PC-3 (cell line): ENCODE measurements at regions not wholly inside any gene's neighbourhood (a gene's known extent, or its start where the extent isn't known, plus 50 kb on each side); places are given as distances from the start of the nearest gene placed in this dataset.

Experiments
- ATAC-seq: fragments of 200-7000 bp; cut with Tn5 transposase; 2 replicates; pipeline ENCODE4 v1.9.1; 2020; ENCODE audit warnings: mild to moderate bottlenecking, moderate library complexity
- BruUV-seq: library from RNA; stranded (reverse); fragments of 400-500 nt; replicated peaks from 2 replicates; lab custom pipeline; 2021; lab: Mats Ljungman, UMichigan
- CTCF ChIA-PET: fragments of 300-600 bp; sonication (Branson Sonifier 250); formaldehyde crosslinking; loops from one replicate; lab custom pipeline; 2022; ENCODE audit warnings: antibody characterized with exemption; lab: Charles Lee
- POLR2A ChIA-PET: fragments of 300-600 bp; sonication (Branson Sonifier 250); formaldehyde crosslinking; loops from one replicate; lab custom pipeline; 2022; ENCODE audit warnings: antibody characterized with exemption; ENCODE audit not compliant: unreplicated experiment; lab: Charles Lee
- DNase-seq: peaks from one replicate; pipeline ENCODE4 v3.0.0-alpha.2; 2015
- H2AFZ ChIP-seq: fragments of 300-600 bp; sonication (generic); 2 replicates; pipeline ENCODE4 v1.6.0; 2016; ENCODE audit warnings: antibody characterized with exemption, low read length
- H3F3A ChIP-seq: fragments of 300-600 bp; sonication (generic); one replicate; pipeline ENCODE4 v1.6.0; 2017; ENCODE audit warnings: antibody characterized with exemption, low read length, control low read depth, mild to moderate bottlenecking; ENCODE audit not compliant: unreplicated experiment
- H3K27ac ChIP-seq: fragments of 300-600 bp; sonication (generic); 2 replicates; pipeline ENCODE4 v1.5.1; 2016; ENCODE audit warnings: mild to moderate bottlenecking, low read length
- H3K27me3 ChIP-seq: fragments of 300-600 bp; sonication (generic); 2 replicates; pipeline ENCODE4 v1.6.1; 2016; ENCODE audit warnings: low read length, mixed read lengths
- H3K36me3 ChIP-seq: fragments of 300-600 bp; sonication (generic); 2 replicates; pipeline ENCODE4 v1.6.1; 2016; ENCODE audit warnings: low read depth, mixed run types, low read length, mixed read lengths
- H3K4me1 ChIP-seq: fragments of 300-600 bp; sonication (generic); 2 replicates; pipeline ENCODE4 v1.5.1; 2016; ENCODE audit warnings: low read length; ENCODE audit not compliant: insufficient read depth
- H3K4me2 ChIP-seq: fragments of 300-600 bp; sonication (generic); 2 replicates; pipeline ENCODE4 v1.6.0; 2016; ENCODE audit warnings: low read length
- H3K4me3 ChIP-seq: fragments of 300-600 bp; sonication (generic); 2 replicates; pipeline ENCODE4 v1.5.1; 2016; ENCODE audit warnings: mild to moderate bottlenecking, low read length, mixed read lengths
- H3K79me2 ChIP-seq: fragments of 300-600 bp; sonication (generic); 2 replicates; pipeline ENCODE4 v1.6.1; 2017; ENCODE audit warnings: low read length, mixed read lengths
- H3K9ac ChIP-seq: fragments of 300-600 bp; sonication (generic); 2 replicates; pipeline ENCODE4 v1.6.0; 2016; ENCODE audit warnings: mild to moderate bottlenecking, low read length
- H3K9me2 ChIP-seq: fragments of 300-600 bp; sonication (generic); replicated peaks from 2 replicates; pipeline ENCODE4 v1.6.1; 2016; ENCODE audit warnings: mixed run types, low read length, mixed read lengths
- H3K9me3 ChIP-seq: fragments of 300-600 bp; sonication (generic); 2 replicates; pipeline ENCODE4 v1.6.1; 2016; ENCODE audit warnings: low read length, mixed read lengths
- H4K20me1 ChIP-seq: fragments of 300-600 bp; sonication (generic); 2 replicates; pipeline ENCODE4 v1.6.1; 2016; ENCODE audit warnings: low read length, mixed read lengths
- EZH2 ChIP-seq: fragments of 300-600 bp; sonication (generic); IDR thresholded peaks from one replicate; pipeline ENCODE4 v1.6.1; 2017; ENCODE audit warnings: antibody characterized with exemption, mild to moderate bottlenecking, low read length; ENCODE audit not compliant: unreplicated experiment
- EZH2phosphoT487 ChIP-seq: fragments of 300-600 bp; sonication (generic); IDR thresholded peaks from 2 replicates; pipeline ENCODE4 v1.6.1; 2018; ENCODE audit warnings: mild to moderate bottlenecking, antibody characterized with exemption, low read length, borderline replicate concordance
- intact Hi-C: fragments of 100-400 bp; cut with micrococcal nuclease; formaldehyde crosslinking; loops from 2 replicates; pipeline ENCODE4 v1.9.0; 2023
- TF ChIP-seq, protein P1 (sequence below): fragments of 300-600 bp; sonication (generic); conservative IDR thresholded peaks from 2 replicates; pipeline ENCODE4 v1.5.1; 2017; ENCODE audit warnings: antibody characterized with exemption, low read depth, mild to moderate bottlenecking, low read length

DNA sequence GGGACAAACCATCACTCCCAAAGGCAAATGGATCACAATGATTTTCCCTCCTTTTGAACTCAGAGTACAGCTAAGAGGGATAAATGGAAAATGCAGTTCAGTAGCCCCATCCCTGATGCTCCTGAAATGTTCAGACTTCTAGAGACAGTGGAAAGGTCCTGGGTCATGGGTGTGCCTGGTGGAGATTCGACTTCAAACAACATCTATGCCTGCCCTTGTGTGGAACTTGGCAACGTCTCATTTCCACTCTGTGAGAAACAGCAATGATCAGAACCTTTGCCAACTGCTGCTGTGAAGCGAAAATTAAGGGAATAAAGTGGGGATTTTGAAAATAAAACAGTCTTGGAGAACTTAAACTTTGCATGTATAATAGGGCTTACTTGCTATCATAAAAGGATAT lies 778.1 kb downstream of the SEMA5A start:
- intact Hi-C loops = no loop called here

DNA sequence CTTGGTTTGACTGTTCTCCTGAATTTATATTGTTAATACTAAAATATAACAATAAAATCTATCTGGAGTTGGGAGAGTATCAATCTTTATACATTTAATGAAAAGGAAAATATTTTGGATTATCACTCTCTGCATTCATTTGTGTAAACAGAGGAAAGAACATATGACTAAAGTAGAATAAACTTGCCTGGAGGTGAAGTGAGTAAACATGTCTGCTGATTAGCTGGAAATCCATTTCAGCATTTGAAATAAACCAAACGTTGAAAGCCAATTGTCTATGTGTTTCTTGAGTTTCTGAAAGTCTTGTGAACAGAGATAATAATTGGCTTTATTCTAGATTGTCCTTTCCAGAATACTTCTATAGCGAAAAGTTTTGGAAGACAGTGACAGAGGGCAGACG lies 776.2 kb downstream of the SEMA5A start:
- Histone ChIP-seq H3K27ac (no peak overlapping the region), H3K4me2 (no peak overlapping the region), H2AFZ (no peak overlapping the region), H3K27me3 (no peaks in the 10 kb centered on the region), H3K9me3 (no peaks in the 10 kb centered on the region), H3K4me3 (no peak overlapping the region), H3F3A (no peaks in the 10 kb centered on the region), H3K79me2 (no peaks in the 10 kb centered on the region), H3K9me2 (peaks cover 4% of the 10 kb centered on the region; the same call in 1 of the 2 replicates), H3K9ac (no peak overlapping the region), H4K20me1 (no peaks in the 10 kb centered on the region), H3K36me3 (no peaks in the 10 kb centered on the region), H3K4me1 (peaks cover 10% of the 10 kb centered on the region)
- no peak for TF ChIP-seq EZH2
- TF ChIP-seq, protein P1, sequence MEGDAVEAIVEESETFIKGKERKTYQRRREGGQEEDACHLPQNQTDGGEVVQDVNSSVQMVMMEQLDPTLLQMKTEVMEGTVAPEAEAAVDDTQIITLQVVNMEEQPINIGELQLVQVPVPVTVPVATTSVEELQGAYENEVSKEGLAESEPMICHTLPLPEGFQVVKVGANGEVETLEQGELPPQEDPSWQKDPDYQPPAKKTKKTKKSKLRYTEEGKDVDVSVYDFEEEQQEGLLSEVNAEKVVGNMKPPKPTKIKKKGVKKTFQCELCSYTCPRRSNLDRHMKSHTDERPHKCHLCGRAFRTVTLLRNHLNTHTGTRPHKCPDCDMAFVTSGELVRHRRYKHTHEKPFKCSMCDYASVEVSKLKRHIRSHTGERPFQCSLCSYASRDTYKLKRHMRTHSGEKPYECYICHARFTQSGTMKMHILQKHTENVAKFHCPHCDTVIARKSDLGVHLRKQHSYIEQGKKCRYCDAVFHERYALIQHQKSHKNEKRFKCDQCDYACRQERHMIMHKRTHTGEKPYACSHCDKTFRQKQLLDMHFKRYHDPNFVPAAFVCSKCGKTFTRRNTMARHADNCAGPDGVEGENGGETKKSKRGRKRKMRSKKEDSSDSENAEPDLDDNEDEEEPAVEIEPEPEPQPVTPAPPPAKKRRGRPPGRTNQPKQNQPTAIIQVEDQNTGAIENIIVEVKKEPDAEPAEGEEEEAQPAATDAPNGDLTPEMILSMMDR = no peak
- TF ChIP-seq EZH2phosphoT487 = no peak
- intact Hi-C loops = no loop called here
- DNase-seq (peak; percentile 30), ATAC-seq (no peak)
- CTCF ChIA-PET = no interaction called here
- BruUV-seq = no TSS peak
- POLR2A ChIA-PET = no interaction called here

More for the DNA sequence above, 778.1 kb downstream of the SEMA5A start:
- ATAC-seq (no peak), DNase-seq (no peak)
- Histone ChIP-seq H3K4me2 (no peak overlapping the region), H3K4me3 (no peak overlapping the region), H3K79me2 (no peaks in the 10 kb centered on the region), H3K9me2 (peaks cover 4% of the 10 kb centered on the region; the same call in 1 of the 2 replicates), H3K36me3 (no peaks in the 10 kb centered on the region), H2AFZ (no peak overlapping the region), H3F3A (no peaks in the 10 kb centered on the region), H3K9me3 (no peaks in the 10 kb centered on the region), H4K20me1 (no peaks in the 10 kb centered on the region), H3K4me1 (peaks cover 10% of the 10 kb centered on the region), H3K27ac (no peak overlapping the region), H3K9ac (no peak overlapping the region), H3K27me3 (no peaks in the 10 kb centered on the region)
- ChIA-PET CTCF (no interaction called here), POLR2A (no interaction called here)
- TF ChIP-seq EZH2 = no peak
- TF ChIP-seq, protein P1 = no peak
- no peak for TF ChIP-seq EZH2phosphoT487
- no TSS peak for BruUV-seq

DNA sequence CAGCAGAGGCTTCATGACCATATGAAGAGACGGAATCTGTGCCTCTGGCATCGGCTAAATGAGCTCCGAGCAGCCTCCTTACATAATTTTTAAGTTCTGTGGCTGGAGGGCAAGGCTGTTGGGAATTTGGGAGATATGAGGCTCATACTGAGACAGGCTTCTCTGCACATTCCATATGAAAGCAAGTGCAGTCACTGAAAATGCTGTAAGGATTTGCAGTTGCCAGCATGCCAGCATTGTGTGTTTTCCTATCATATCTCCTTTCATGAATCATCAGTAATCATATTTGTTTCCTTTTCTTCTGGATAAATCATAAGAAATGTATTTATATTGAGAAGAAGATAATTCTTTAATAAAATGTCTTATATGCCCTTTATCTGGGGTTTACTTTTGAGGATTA lies 775.4 kb downstream of the SEMA5A start:
- no peak overlapping the region for H3K4me2 ChIP-seq
- peaks cover 4% of the 10 kb centered on the region; the same call in 1 of the 2 replicates for H3K9me2 ChIP-seq
- no peak overlapping the region for H2AFZ ChIP-seq
- ATAC-seq (peak; percentile 50), DNase-seq (peak; percentile 45)
- TF ChIP-seq EZH2phosphoT487 (no peak), EZH2 (no peak)
- TF ChIP-seq, protein P1 = no peak
- H3K9me3 ChIP-seq = no peaks in the 10 kb centered on the region
- peaks cover 10% of the 10 kb centered on the region for H3K4me1 ChIP-seq
- intact Hi-C loops = no loop called here
- POLR2A ChIA-PET = no interaction called here
- no TSS peak for BruUV-seq
- no peaks in the 10 kb centered on the region for H3K27me3 ChIP-seq
- CTCF ChIA-PET = no interaction called here
- no peak overlapping the region for H3K9ac ChIP-seq
- H3K4me3 ChIP-seq = no peak overlapping the region
- no peaks in the 10 kb centered on the region for H3K36me3 ChIP-seq
- H3K79me2 ChIP-seq = no peaks in the 10 kb centered on the region
- no peaks in the 10 kb centered on the region for H3F3A ChIP-seq
- no peaks in the 10 kb centered on the region for H4K20me1 ChIP-seq
- no peak overlapping the region for H3K27ac ChIP-seq
